ENCODE measurements at regions not wholly inside any gene's neighbourhood (a gene's known extent, or its start where the extent isn't known, plus 50 kb on each side); places are given as distances from the start of the nearest gene placed in this dataset.

- no peak for TF ChIP-seq EZH2 (IDR thresholded peaks at IDR 0.05; ENCODE audit: low read length)
- TF ChIP-seq CTCF (optimal IDR thresholded peaks at IDR 0.05 in 1 of 3, IDR thresholded peaks at IDR 0.05 in 1 of 3, conservative IDR thresholded peaks at IDR 0.05 in 1 of 3; ENCODE audit: extremely low read depth in 1 of 3, insufficient read depth in 2 of 3, low read length in 3 of 3), result no peak
Observed at GRCh38 chr12:23238190-23238589, 613.2 kb downstream of the ETNK1 start.

Measured in keratinocyte (primary cell).